ENCODE measurements at regions not wholly inside any gene's neighbourhood (a gene's known extent, or its start where the extent isn't known, plus 50 kb on each side); places are given as distances from the start of the nearest gene placed in this dataset.
"Not testable (repeated sequence)": the region's sequence is repeated elsewhere in the genome, so short reads cannot be mapped to it uniquely, and the experiment has no call there.

- not testable (repeated sequence) for TF ChIP-seq CTCF (conservative IDR thresholded peaks at IDR 0.05; ENCODE audit: low read depth, low read length); EZH2 (IDR thresholded peaks at IDR 0.05; ENCODE audit: borderline replicate concordance, low read depth, low read length, poor library complexity, severe bottlenecking)
Observed at GRCh38 chr20:30868271-30868670, 389.2 kb upstream of the DEFB115 start.

Measured in A673 (cell line).